SK-N-SH (cell line): ENCODE measurements at regions not wholly inside any gene's neighbourhood (a gene's known extent, or its start where the extent isn't known, plus 50 kb on each side); places are given as distances from the start of the nearest gene placed in this dataset.

Experiments
- small RNA-seq, 7 experiments: library from RNA; depleted of rRNA; stranded (forward); fragments of <200 nt; gene quantifications; one replicate each; pipeline ENCODE3, GENCODE V24; 2012

Small RNAs in the stretch of these regions (small RNA-seq; reads per million reads assigned to genes)
- gene MIR1972-2 = 0 reads per million in 7 experiments
